SK-N-SH treated with all-trans-retinoic acid at 6 μM for 48 hours (cell line): ENCODE measurements at regions not wholly inside any gene's neighbourhood (a gene's known extent, or its start where the extent isn't known, plus 50 kb on each side); places are given as distances from the start of the nearest gene placed in this dataset.
A peak's percentile ranks its signal among the peaks of the same experiment; 100 is the strongest.
"Not testable (repeated sequence)": the region's sequence is repeated elsewhere in the genome, so short reads cannot be mapped to it uniquely, and the experiment has no call there.

Experiments used
- ATAC-seq: fragments of 200-7000 bp; cut with Tn5 transposase; 3 replicates; pipeline ENCODE4 v1.9.1; 2020; ENCODE audit warnings: mild to moderate bottlenecking, moderate library complexity
- ARNTL ChIP-seq: fragments of 450-650 bp; formaldehyde crosslinking; IDR thresholded peaks from 2 replicates; pipeline ENCODE4 v1.5.0; 2020; ENCODE audit warnings: low read depth, mild to moderate bottlenecking, moderate library complexity, borderline replicate concordance
- BACH2 ChIP-seq: fragments of 250-450 bp; sonication (Bioruptor Pico); IDR thresholded peaks from 2 replicates; pipeline ENCODE4 v1.9.0; 2021; ENCODE audit warnings: mild to moderate bottlenecking, borderline replicate concordance
- CSDC2 ChIP-seq: fragments of 250-450 bp; sonication (Bioruptor Pico); IDR thresholded peaks from 2 replicates; pipeline ENCODE4 v1.5.0; 2020; ENCODE audit warnings: mild to moderate bottlenecking, moderate library complexity
- ESRRG ChIP-seq: fragments of 250-450 bp; sonication (Bioruptor Pico); IDR thresholded peaks from 2 replicates; pipeline ENCODE4 v1.6.1; 2021; ENCODE audit warnings: mild to moderate bottlenecking
- GLIS3 ChIP-seq: fragments of 250-450 bp; sonication (Bioruptor Pico); IDR thresholded peaks from 2 replicates; pipeline ENCODE4 v1.5.0; 2020; ENCODE audit warnings: mild to moderate bottlenecking, moderate library complexity
- ISL1 ChIP-seq: fragments of 250-450 bp; sonication (Bioruptor Pico); IDR thresholded peaks from 2 replicates; pipeline ENCODE4 v2.1.2; 2022; ENCODE audit warnings: mild to moderate bottlenecking, moderate library complexity
- PATZ1 ChIP-seq: fragments of 250-450 bp; sonication (Bioruptor Pico); IDR thresholded peaks from 2 replicates; pipeline ENCODE4 v1.8.0; 2020; ENCODE audit warnings: mild to moderate bottlenecking, moderate library complexity, borderline replicate concordance
- PPARA ChIP-seq: fragments of 250-450 bp; sonication (Bioruptor Pico); IDR thresholded peaks from 2 replicates; pipeline ENCODE4 v1.5.0; 2020; ENCODE audit warnings: mild to moderate bottlenecking, borderline replicate concordance
- RARB ChIP-seq: fragments of 250-450 bp; sonication (Bioruptor Pico); IDR thresholded peaks from 2 replicates; pipeline ENCODE4 v1.8.0; 2021; ENCODE audit warnings: mild to moderate bottlenecking, moderate library complexity
- SNAI2 ChIP-seq: fragments of 250-450 bp; sonication (Bioruptor Pico); IDR thresholded peaks from 2 replicates; pipeline ENCODE4 v1.5.0; 2020; ENCODE audit warnings: mild to moderate bottlenecking, moderate library complexity
- TCF4 ChIP-seq: fragments of 250-450 bp; sonication (Bioruptor Pico); IDR thresholded peaks from 2 replicates; pipeline ENCODE4 v1.8.0; 2021; ENCODE audit warnings: mild to moderate bottlenecking, moderate library complexity, borderline replicate concordance
- TOX ChIP-seq: fragments of 250-450 bp; sonication (Bioruptor Pico); IDR thresholded peaks from 2 replicates; pipeline ENCODE4 v1.8.0; 2021; ENCODE audit warnings: mild to moderate bottlenecking, moderate library complexity, borderline replicate concordance
- ZC3H10 ChIP-seq: fragments of 250-450 bp; sonication (Bioruptor Pico); IDR thresholded peaks from 2 replicates; pipeline ENCODE4 v1.5.1; 2021; ENCODE audit warnings: mild to moderate bottlenecking, moderate library complexity
- ZFP30 ChIP-seq: fragments of 450-650 bp; formaldehyde crosslinking; IDR thresholded peaks from 2 replicates; pipeline ENCODE4 v1.5.0; 2022; ENCODE audit warnings: mild to moderate bottlenecking, moderate library complexity
- ZNF565 ChIP-seq: fragments of 450-650 bp; formaldehyde crosslinking; conservative IDR thresholded peaks from 2 replicates; pipeline ENCODE4 v1.5.0; 2020; ENCODE audit warnings: low read depth, mild to moderate bottlenecking, moderate library complexity
- ZNF70 ChIP-seq: fragments of 450-650 bp; formaldehyde crosslinking; IDR thresholded peaks from 2 replicates; pipeline ENCODE4 v1.5.0; 2020; ENCODE audit warnings: mild to moderate bottlenecking, moderate library complexity
- ZNF8 ChIP-seq: fragments of 450-650 bp; formaldehyde crosslinking; IDR thresholded peaks from 2 replicates; pipeline ENCODE4 v1.5.0; 2020; ENCODE audit warnings: mild to moderate bottlenecking, moderate library complexity
- TF ChIP-seq, protein P1 (sequence below): fragments of 250-450 bp; sonication (Bioruptor Pico); IDR thresholded peaks from 2 replicates; pipeline ENCODE4 v1.5.0; 2020; ENCODE audit warnings: mild to moderate bottlenecking, moderate library complexity
- TF ChIP-seq, protein P2 (sequence below): fragments of 250-450 bp; sonication (Bioruptor Pico); IDR thresholded peaks from 2 replicates; pipeline ENCODE4 v1.5.1; 2021; ENCODE audit warnings: mild to moderate bottlenecking, moderate library complexity
- TF ChIP-seq, protein P3 (sequence below): fragments of 250-450 bp; sonication (Bioruptor Pico); IDR thresholded peaks from 2 replicates; pipeline ENCODE4 v1.5.1; 2020; ENCODE audit warnings: low read depth, mild to moderate bottlenecking, moderate library complexity

DNA sequence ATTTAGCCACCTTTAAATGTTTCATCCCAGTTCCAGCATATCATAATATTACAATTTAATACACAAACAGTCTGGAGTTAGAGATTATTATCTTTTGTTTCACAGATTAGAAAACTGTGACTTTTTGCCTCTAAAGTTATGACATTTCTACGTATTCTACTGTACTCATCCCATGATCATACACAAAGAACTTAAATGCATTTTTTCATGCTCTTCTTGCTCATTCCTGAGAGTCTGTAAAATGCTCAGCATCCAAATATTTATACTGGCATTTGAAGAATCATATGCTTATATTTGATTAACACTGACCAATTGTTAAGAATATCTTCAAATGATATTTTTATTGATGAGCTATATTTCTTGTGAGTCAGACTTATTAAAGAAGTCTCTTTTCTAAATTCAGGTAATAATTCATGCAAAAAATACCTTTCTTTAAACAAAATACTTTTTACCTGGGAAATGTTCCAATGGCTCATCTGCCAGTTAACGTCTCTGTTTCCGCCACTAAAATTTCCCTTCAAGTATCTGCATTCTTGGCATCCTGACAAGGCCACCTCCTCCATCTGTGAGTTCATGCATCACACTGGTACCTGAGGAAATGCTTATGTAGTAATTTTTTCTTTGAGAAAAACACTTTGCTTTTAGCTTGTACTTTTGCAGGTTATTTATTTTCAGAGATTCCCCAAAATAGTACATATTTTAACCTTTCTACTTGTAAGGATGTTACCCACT lies 139.6 kb upstream of the RASA1 start:
- ATAC-seq: peak; percentile 69
- TF ChIP-seq, protein P1, sequence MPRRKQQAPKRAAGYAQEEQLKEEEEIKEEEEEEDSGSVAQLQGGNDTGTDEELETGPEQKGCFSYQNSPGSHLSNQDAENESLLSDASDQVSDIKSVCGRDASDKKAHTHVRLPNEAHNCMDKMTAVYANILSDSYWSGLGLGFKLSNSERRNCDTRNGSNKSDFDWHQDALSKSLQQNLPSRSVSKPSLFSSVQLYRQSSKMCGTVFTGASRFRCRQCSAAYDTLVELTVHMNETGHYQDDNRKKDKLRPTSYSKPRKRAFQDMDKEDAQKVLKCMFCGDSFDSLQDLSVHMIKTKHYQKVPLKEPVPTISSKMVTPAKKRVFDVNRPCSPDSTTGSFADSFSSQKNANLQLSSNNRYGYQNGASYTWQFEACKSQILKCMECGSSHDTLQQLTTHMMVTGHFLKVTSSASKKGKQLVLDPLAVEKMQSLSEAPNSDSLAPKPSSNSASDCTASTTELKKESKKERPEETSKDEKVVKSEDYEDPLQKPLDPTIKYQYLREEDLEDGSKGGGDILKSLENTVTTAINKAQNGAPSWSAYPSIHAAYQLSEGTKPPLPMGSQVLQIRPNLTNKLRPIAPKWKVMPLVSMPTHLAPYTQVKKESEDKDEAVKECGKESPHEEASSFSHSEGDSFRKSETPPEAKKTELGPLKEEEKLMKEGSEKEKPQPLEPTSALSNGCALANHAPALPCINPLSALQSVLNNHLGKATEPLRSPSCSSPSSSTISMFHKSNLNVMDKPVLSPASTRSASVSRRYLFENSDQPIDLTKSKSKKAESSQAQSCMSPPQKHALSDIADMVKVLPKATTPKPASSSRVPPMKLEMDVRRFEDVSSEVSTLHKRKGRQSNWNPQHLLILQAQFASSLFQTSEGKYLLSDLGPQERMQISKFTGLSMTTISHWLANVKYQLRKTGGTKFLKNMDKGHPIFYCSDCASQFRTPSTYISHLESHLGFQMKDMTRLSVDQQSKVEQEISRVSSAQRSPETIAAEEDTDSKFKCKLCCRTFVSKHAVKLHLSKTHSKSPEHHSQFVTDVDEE: no peak
- TF ChIP-seq ZC3H10 (CRISPR knock-in tag): no peak
- no peak for TF ChIP-seq SNAI2 (CRISPR knock-in tag)

DNA sequence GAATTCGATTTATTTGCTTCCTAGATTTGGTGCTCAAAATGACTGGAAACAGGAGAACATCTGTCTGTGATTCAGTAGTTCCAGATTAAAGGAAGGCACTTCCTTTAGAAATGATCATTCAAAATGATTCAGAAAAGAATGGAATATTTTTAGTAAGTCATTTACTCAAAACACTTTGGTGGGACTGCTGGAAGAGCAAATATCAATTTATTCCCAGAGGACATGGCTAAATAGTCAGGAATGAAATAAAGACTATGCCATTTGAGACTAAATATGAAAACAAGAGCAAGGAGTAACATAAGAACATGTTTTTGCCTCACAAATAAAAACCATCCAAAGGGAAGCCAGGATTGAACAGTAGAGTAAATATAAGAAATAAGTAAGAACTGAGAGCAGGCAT lies 138.6 kb upstream of the RASA1 start:
- TF ChIP-seq CSDC2: no peak
- TF ChIP-seq PPARA: no peak
- TF ChIP-seq PATZ1 (CRISPR knock-in tag): no peak
- no peak for TF ChIP-seq TCF4 (CRISPR knock-in tag)
- TF ChIP-seq, protein P1: no peak
- no peak for TF ChIP-seq BACH2 (CRISPR knock-in tag)
- TF ChIP-seq ZC3H10 (CRISPR knock-in tag): no peak
- TF ChIP-seq, protein P2, sequence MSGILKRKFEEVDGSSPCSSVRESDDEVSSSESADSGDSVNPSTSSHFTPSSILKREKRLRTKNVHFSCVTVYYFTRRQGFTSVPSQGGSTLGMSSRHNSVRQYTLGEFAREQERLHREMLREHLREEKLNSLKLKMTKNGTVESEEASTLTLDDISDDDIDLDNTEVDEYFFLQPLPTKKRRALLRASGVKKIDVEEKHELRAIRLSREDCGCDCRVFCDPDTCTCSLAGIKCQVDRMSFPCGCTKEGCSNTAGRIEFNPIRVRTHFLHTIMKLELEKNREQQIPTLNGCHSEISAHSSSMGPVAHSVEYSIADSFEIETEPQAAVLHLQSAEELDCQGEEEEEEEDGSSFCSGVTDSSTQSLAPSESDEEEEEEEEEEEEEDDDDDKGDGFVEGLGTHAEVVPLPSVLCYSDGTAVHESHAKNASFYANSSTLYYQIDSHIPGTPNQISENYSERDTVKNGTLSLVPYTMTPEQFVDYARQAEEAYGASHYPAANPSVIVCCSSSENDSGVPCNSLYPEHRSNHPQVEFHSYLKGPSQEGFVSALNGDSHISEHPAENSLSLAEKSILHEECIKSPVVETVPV: no peak
- TF ChIP-seq ZNF565 (CRISPR knock-in tag): no peak
- no peak for TF ChIP-seq RARB
- no peak for TF ChIP-seq ISL1 (CRISPR knock-in tag)
- TF ChIP-seq, protein P3, sequence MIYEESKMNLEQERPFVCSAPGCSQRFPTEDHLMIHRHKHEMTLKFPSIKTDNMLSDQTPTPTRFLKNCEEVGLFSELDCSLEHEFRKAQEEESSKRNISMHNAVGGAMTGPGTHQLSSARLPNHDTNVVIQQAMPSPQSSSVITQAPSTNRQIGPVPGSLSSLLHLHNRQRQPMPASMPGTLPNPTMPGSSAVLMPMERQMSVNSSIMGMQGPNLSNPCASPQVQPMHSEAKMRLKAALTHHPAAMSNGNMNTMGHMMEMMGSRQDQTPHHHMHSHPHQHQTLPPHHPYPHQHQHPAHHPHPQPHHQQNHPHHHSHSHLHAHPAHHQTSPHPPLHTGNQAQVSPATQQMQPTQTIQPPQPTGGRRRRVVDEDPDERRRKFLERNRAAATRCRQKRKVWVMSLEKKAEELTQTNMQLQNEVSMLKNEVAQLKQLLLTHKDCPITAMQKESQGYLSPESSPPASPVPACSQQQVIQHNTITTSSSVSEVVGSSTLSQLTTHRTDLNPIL: no peak
- no peak for TF ChIP-seq TOX (CRISPR knock-in tag)
- no peak for ATAC-seq

GRCh38 chr5:87132696-87133095 lies 135.0 kb upstream of the RASA1 start:
- no peak for ATAC-seq
- TF ChIP-seq ZC3H10 (CRISPR knock-in tag): no peak
- TF ChIP-seq ESRRG (CRISPR knock-in tag): no peak
- no peak for TF ChIP-seq ZNF70 (CRISPR knock-in tag)

DNA sequence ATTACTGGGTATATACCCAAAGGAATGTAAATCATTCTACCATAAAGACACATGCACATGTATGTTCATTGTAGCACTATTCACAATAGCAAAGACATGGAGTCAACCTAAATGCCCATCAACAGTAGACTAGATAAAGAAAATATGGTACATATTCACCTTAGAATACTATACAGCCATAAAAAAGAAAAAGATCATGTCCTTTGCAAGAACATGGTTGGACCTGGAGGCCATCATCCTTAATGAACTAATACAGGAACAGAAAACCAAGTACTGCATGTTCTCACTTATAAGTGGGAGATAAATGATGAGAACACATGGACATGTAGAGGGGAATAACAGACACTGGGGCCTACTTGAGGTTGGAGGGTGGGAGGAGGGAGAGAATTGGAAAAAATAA lies 133.2 kb upstream of the RASA1 start:
- not testable (repeated sequence) for ATAC-seq

GRCh38 chr5:87136096-87136495 lies 131.6 kb upstream of the RASA1 start:
- peak; percentile 29; the same call in 1 of the 3 replicates for ATAC-seq
- TF ChIP-seq ZNF8 (no peak), GLIS3 (CRISPR knock-in tag) (no peak), BACH2 (CRISPR knock-in tag) (no peak), ZFP30 (no peak), ISL1 (CRISPR knock-in tag) (no peak), ARNTL (CRISPR knock-in tag) (no peak), ZC3H10 (CRISPR knock-in tag) (no peak), ESRRG (CRISPR knock-in tag) (no peak), ZNF565 (CRISPR knock-in tag) (no peak), SNAI2 (CRISPR knock-in tag) (no peak)
- TF ChIP-seq, protein P1: no peak
